Transverse colon (tissue), 4 donors: ENCODE measurements at regions not wholly inside any gene's neighbourhood (a gene's known extent, or its start where the extent isn't known, plus 50 kb on each side); places are given as distances from the start of the nearest gene placed in this dataset.

Experiments
- DNase-seq: peaks from one replicate; pipeline ENCODE4 v3.0.0-alpha.2; 2019
- H3K27ac ChIP-seq, 4 donors: fragments of 200-600 bp; sonication (generic); 2 replicates each; pipeline ENCODE4 v1.5.1; 2016 to 2018; ENCODE audit warnings: inconsistent platforms in 4 of 4
- H3K27me3 ChIP-seq: fragments of 200-600 bp; sonication (generic); 2 replicates; pipeline ENCODE4 v1.5.1; 2017; ENCODE audit warnings: inconsistent platforms
- H3K36me3 ChIP-seq, 4 donors: fragments of 200-600 bp; sonication (generic); 2 replicates each; pipeline ENCODE4 v1.5.1; 2017 to 2019; ENCODE audit warnings: inconsistent platforms in 4 of 4
- H3K4me1 ChIP-seq, 4 donors: fragments of 200-600 bp; sonication (generic); 2 replicates each; pipeline ENCODE4 v1.5.1; 2017 to 2020; ENCODE audit warnings: inconsistent platforms in 4 of 4
- H3K4me3 ChIP-seq, 4 donors: fragments of 200-600 bp; sonication (generic); 1 replicate in 1 of 4; 2 replicates in 3 of 4; pipeline versions ENCODE4 v1.5.1 to v1.6.1; 2017 to 2019; ENCODE audit warnings: inconsistent platforms in 4 of 4
- H3K9me3 ChIP-seq, 2 donors: fragments of 200-600 bp; sonication (generic); 2 replicates each; pipeline ENCODE4 v1.5.1; 2017 to 2019; ENCODE audit warnings: inconsistent platforms in 2 of 2
- CTCF ChIP-seq, 5 experiments: fragments of 200-600 bp in 3 of 5; fragments of 450-650 bp in 2 of 5; sonication (generic) in 3 of 5; IDR thresholded peaks; 1 replicate in 2 of 5; 2 replicates in 3 of 5; pipeline ENCODE4 v1.5.1; 2016 to 2017; ENCODE audit warnings: antibody characterized with exemption in 5 of 5, inconsistent platforms in 3 of 5, mild to moderate bottlenecking in 2 of 5, moderate library complexity in 1 of 5
- EP300 ChIP-seq: sonication (generic); formaldehyde crosslinking; IDR thresholded peaks from one replicate; pipeline ENCODE4 v1.6.1; 2017; ENCODE audit warnings: antibody characterized with exemption, low read depth
- POLR2A ChIP-seq: fragments of 450-650 bp; IDR thresholded peaks from one replicate; pipeline ENCODE4 v1.6.1; 2016; ENCODE audit warnings: antibody characterized with exemption, mild to moderate bottlenecking, moderate library complexity
- POLR2AphosphoS5 ChIP-seq, 3 donors: sonication (generic); formaldehyde crosslinking; IDR thresholded peaks; one replicate each; pipeline ENCODE4 v1.6.1; 2016; ENCODE audit warnings: antibody characterized with exemption in 3 of 3
- WGBS, 2 donors: methylation state at CpG; one replicate each; pipeline ENCODE4 v1.1.5; 2018; ENCODE audit warnings: low coverage in 1 of 2; 5-methylcytosine and 5-hydroxymethylcytosine counted together
- in situ Hi-C, 4 donors: fragments of 200-750 bp; cut with MboI; loops; one replicate each; pipeline versions ENCODE4 v1.15.0 to v1.15.1; 2017; ENCODE audit warnings: low sequenced_read_pairs in 3 of 4, low pct_ligation_motif_present in 1 of 4, low pct_unique_long_range_greater_than_20kb in 1 of 4
- intact Hi-C: fragments of 100-400 bp; cut with DNase I; formaldehyde crosslinking; loops from one replicate; pipeline ENCODE4 v1.15.1; 2023; ENCODE audit warnings: low total_unique reads

- Histone ChIP-seq H3K36me3 (no peaks in the 10 kb centered on the region), H3K9me3 (no peaks in the 10 kb centered on the region), H3K27me3 (no peaks in the 10 kb centered on the region), H3K4me3 (no peak overlapping the region), H3K27ac (no peak overlapping the region), H3K4me1 (peaks cover 8 to 20% (median 17%) of the 10 kb centered on the region in 4 donors)
- no peak for TF ChIP-seq CTCF (IDR thresholded peaks at IDR 0.05)
- TF ChIP-seq POLR2A = no peak
- no peak for TF ChIP-seq POLR2AphosphoS5 (IDR thresholded peaks at IDR 0.05)
- TF ChIP-seq EP300 = no peak
- in situ Hi-C loops = no loop called here
- intact Hi-C loops = no loop called here
- no peak for DNase-seq
- WGBS, 2 donors = 86 to 89% methylated on average over 5 to 12 of the region's 12 CpGs
Observed at GRCh38 chr14:50051106-50051505, 65.3 kb downstream of the VCPKMT start.

- TF ChIP-seq EP300 (no peak), POLR2AphosphoS5 (IDR thresholded peaks at IDR 0.05) (no peak), CTCF (IDR thresholded peaks at IDR 0.05) (no peak), POLR2A (no peak)
- intact Hi-C loops (no loop called here), in situ Hi-C loops (no loop called here)
- H3K27me3 ChIP-seq = no peaks in the 10 kb centered on the region
- DNase-seq = no peak
- no peaks in the 10 kb centered on the region for H3K36me3 ChIP-seq
- H3K4me1 ChIP-seq = peaks cover 2 to 14% (median 12%) of the 10 kb centered on the region in 4 donors
- no peak overlapping the region for H3K27ac ChIP-seq
- no peaks in the 10 kb centered on the region for H3K9me3 ChIP-seq
- WGBS, 2 donors = 78% methylated on average over 5 of the region's 5 CpGs; no CpG with 5 or more reads in 1 of the 2 donors
- no peak overlapping the region for H3K4me3 ChIP-seq
Observed at GRCh38 chr14:50051706-50052105, 64.7 kb downstream of the VCPKMT start.

- Histone ChIP-seq H3K9me3 (no peaks in the 10 kb centered on the region), H3K27ac (no peak overlapping the region), H3K4me3 (no peak overlapping the region), H3K36me3 (no peaks in the 10 kb centered on the region), H3K27me3 (no peaks in the 10 kb centered on the region), H3K4me1 (peaks cover 1 to 13% (median 7%) of the 10 kb centered on the region in 4 donors)
- WGBS, 2 donors = 95 to 98% methylated on average over 7 to 11 of the region's 11 CpGs
- TF ChIP-seq CTCF (IDR thresholded peaks at IDR 0.05) = no peak
- TF ChIP-seq POLR2AphosphoS5 (IDR thresholded peaks at IDR 0.05) = no peak
- TF ChIP-seq POLR2A = no peak
- TF ChIP-seq EP300 = no peak
- no peak for DNase-seq
- in situ Hi-C loops = no loop called here
- intact Hi-C loops = no loop called here
Observed at GRCh38 chr14:50052517-50052916, 63.9 kb downstream of the VCPKMT start.

- Histone ChIP-seq H3K4me1 (peaks cover 5 to 17% (median 9%) of the 10 kb centered on the region in 4 donors), H3K36me3 (no peaks in the 10 kb centered on the region), H3K27ac (no peak overlapping the region), H3K9me3 (no peaks in the 10 kb centered on the region), H3K27me3 (no peaks in the 10 kb centered on the region), H3K4me3 (no peak overlapping the region)
- in situ Hi-C loops (no loop called here), intact Hi-C loops (no loop called here)
- 88 to 100% methylated on average over 2 of the region's 2 CpGs for WGBS, 2 donors
- TF ChIP-seq POLR2A (no peak), CTCF (IDR thresholded peaks at IDR 0.05) (no peak), EP300 (no peak), POLR2AphosphoS5 (IDR thresholded peaks at IDR 0.05) (no peak)
- DNase-seq = no peak
Observed at GRCh38 chr14:50053935-50054334, 62.4 kb downstream of the VCPKMT start.
